ENCODE measurements at regions not wholly inside any gene's neighbourhood (a gene's known extent, or its start where the extent isn't known, plus 50 kb on each side); places are given as distances from the start of the nearest gene placed in this dataset.

DNA sequence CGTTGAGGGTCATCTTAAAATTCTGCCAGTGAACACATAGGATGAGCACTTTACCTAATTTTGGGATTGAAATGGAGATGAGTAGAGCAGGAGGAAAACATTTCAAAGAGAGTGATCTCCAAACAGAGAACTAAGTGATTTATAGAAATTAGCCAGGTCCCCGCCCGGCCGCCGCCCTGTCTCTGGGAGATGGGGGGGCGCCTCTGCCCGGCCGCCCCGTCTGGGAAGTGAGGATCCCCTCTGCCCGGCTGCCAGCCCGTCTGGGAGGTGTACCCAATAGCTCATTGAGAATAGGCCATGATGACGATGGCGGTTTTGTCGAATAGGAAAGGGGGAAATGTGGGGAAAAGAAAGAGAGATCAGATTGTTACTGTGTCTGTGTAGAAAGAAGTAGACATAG, 276.7 kb upstream of the C11orf87 start:
- Mint-ChIP-seq H3K36me3 (ENCODE audit: insufficient read depth, unreplicated experiment) (no peaks in the 10 kb centered on the region), H3K27ac (ENCODE audit: unreplicated experiment) (no peak overlapping the region), H3K4me1 (ENCODE audit: low read depth, unreplicated experiment) (no peaks in the 10 kb centered on the region), H3K4me3 (ENCODE audit: unreplicated experiment) (no peak overlapping the region), H3K9me3 (ENCODE audit: unreplicated experiment) (no peaks in the 10 kb centered on the region), H3K27me3 (ENCODE audit: insufficient read depth, unreplicated experiment) (peaks cover 19% of the 10 kb centered on the region)
- Histone ChIP-seq H3K4me1 (no peaks in the 10 kb centered on the region), H3K4me3 (ENCODE audit: low read depth, low read length) (no peak overlapping the region), H3K27me3 (replicated peaks; ENCODE audit: control insufficient read depth, insufficient read depth, low read length) (no peaks in the 10 kb centered on the region), H3K36me3 (ENCODE audit: control insufficient read depth, insufficient read depth, low read length) (no peaks in the 10 kb centered on the region), H3K9me3 (peaks cover 2% of the 10 kb centered on the region; the same call in 1 of the 2 replicates)
- POLR2A ChIA-PET, result no interaction called here
- CTCF ChIA-PET, result no interaction called here
- BruUV-seq (replicated peaks), result no TSS peak
- no peak for DNase-seq
- intact Hi-C loops (cut with micrococcal nuclease; ENCODE audit: unreplicated experiment), result no loop called here
- TF ChIP-seq, protein P1, sequence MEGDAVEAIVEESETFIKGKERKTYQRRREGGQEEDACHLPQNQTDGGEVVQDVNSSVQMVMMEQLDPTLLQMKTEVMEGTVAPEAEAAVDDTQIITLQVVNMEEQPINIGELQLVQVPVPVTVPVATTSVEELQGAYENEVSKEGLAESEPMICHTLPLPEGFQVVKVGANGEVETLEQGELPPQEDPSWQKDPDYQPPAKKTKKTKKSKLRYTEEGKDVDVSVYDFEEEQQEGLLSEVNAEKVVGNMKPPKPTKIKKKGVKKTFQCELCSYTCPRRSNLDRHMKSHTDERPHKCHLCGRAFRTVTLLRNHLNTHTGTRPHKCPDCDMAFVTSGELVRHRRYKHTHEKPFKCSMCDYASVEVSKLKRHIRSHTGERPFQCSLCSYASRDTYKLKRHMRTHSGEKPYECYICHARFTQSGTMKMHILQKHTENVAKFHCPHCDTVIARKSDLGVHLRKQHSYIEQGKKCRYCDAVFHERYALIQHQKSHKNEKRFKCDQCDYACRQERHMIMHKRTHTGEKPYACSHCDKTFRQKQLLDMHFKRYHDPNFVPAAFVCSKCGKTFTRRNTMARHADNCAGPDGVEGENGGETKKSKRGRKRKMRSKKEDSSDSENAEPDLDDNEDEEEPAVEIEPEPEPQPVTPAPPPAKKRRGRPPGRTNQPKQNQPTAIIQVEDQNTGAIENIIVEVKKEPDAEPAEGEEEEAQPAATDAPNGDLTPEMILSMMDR (IDR thresholded peaks at IDR 0.05; ENCODE audit: insufficient read depth in 1 of 2, low read depth in 1 of 2, low read length in 1 of 2, severe bottlenecking in 1 of 2, unreplicated experiment in 1 of 2), result no peak

DNA sequence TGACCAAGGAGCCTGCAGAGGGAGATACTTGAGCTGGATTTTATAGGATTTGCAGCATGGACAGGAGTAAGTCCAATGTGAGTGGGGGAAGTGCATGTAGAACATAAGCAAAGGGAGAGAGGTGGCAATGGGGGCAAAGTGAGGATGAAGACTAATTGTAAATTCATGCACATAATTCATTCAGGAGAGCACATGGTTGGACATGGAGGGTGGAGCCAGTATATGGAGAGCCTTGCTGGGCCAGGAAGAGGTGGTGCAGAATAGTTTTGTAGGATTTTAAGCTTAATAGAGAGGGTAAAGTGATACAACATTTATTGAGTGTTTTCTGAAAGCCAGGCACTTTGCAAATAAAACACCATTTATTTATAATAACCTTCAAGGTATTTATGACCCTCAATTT, 274.3 kb upstream of the C11orf87 start:
- H3K36me3 ChIP-seq (ENCODE audit: control insufficient read depth, insufficient read depth, low read length), result no peaks in the 10 kb centered on the region
- CTCF ChIA-PET, result interaction anchor here (0.6 to 0.9 kb wide), 2 partner anchors 145 to 549 kb away, joined by 3 to 4 read pairs; no protein-coding TSS in a partner anchor
- BruUV-seq (replicated peaks), result no TSS peak
- Mint-ChIP-seq H3K36me3 (ENCODE audit: insufficient read depth, unreplicated experiment) (no peaks in the 10 kb centered on the region), H3K9me3 (ENCODE audit: unreplicated experiment) (no peaks in the 10 kb centered on the region), H3K27me3 (ENCODE audit: insufficient read depth, unreplicated experiment) (peaks cover 22% of the 10 kb centered on the region), H3K27ac (ENCODE audit: unreplicated experiment) (no peak overlapping the region), H3K4me3 (ENCODE audit: unreplicated experiment) (no peak overlapping the region), H3K4me1 (ENCODE audit: low read depth, unreplicated experiment) (no peaks in the 10 kb centered on the region)
- DNase-seq, result no peak
- H3K9me3 ChIP-seq, result peaks cover 2% of the 10 kb centered on the region; the same call in 1 of the 2 replicates
- no peaks in the 10 kb centered on the region for H3K27me3 ChIP-seq (replicated peaks; ENCODE audit: control insufficient read depth, insufficient read depth, low read length)
- intact Hi-C loops (cut with micrococcal nuclease; ENCODE audit: unreplicated experiment), result no loop called here
- no peaks in the 10 kb centered on the region for H3K4me1 ChIP-seq
- POLR2A ChIA-PET, result interaction anchor here (0.6 kb wide), 1 partner anchor 24 kb away, joined by 4 read pairs; no protein-coding TSS in a partner anchor
- no peak overlapping the region for H3K4me3 ChIP-seq (ENCODE audit: low read depth, low read length)
- TF ChIP-seq, protein P1 (IDR thresholded peaks at IDR 0.05; ENCODE audit: insufficient read depth in 1 of 2, low read depth in 1 of 2, low read length in 1 of 2, severe bottlenecking in 1 of 2, unreplicated experiment in 1 of 2), result no peak

DNA sequence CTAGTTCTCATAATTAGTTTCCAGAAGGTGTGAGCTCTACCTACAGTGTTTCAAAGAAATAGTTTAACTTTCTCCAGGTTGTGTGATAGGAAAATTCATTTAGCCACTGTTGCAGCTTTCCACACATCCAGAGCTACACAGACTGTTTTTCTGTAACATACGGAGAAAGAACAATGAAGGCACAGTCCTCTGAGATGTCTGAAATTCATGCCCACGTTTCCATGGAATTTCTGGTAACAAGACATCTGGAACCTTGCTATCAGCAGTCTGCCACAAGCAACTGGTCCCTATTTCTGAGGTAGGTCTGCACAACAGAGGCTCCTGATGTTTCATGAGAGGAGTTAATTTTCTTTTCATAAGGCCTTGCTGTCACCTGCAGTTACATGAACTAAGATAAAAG, 273.3 kb upstream of the C11orf87 start:
- H3K27me3 Mint-ChIP-seq (ENCODE audit: insufficient read depth, unreplicated experiment), result peaks cover 21% of the 10 kb centered on the region

More for the DNA sequence above, 273.3 kb upstream of the C11orf87 start:
- no peak overlapping the region for H3K4me3 Mint-ChIP-seq (ENCODE audit: unreplicated experiment)
- Histone ChIP-seq H3K9me3 (peaks cover 2% of the 10 kb centered on the region; the same call in 1 of the 2 replicates), H3K27me3 (replicated peaks; ENCODE audit: control insufficient read depth, insufficient read depth, low read length) (no peaks in the 10 kb centered on the region), H3K4me3 (ENCODE audit: low read depth, low read length) (no peak overlapping the region), H3K4me1 (no peaks in the 10 kb centered on the region), H3K36me3 (ENCODE audit: control insufficient read depth, insufficient read depth, low read length) (no peaks in the 10 kb centered on the region)
- no peaks in the 10 kb centered on the region for H3K36me3 Mint-ChIP-seq (ENCODE audit: insufficient read depth, unreplicated experiment)
- no peaks in the 10 kb centered on the region for H3K9me3 Mint-ChIP-seq (ENCODE audit: unreplicated experiment)
- no peak for DNase-seq
- intact Hi-C loops (cut with micrococcal nuclease; ENCODE audit: unreplicated experiment), result no loop called here
- no peaks in the 10 kb centered on the region for H3K4me1 Mint-ChIP-seq (ENCODE audit: low read depth, unreplicated experiment)
- no peak overlapping the region for H3K27ac Mint-ChIP-seq (ENCODE audit: unreplicated experiment)
- ChIA-PET CTCF (no interaction called here), POLR2A (no interaction called here)
- TF ChIP-seq, protein P1 (IDR thresholded peaks at IDR 0.05; ENCODE audit: insufficient read depth in 1 of 2, low read depth in 1 of 2, low read length in 1 of 2, severe bottlenecking in 1 of 2, unreplicated experiment in 1 of 2), result no peak
- BruUV-seq (replicated peaks), result no TSS peak
